ENCODE measurements at regions not wholly inside any gene's neighbourhood (a gene's known extent, or its start where the extent isn't known, plus 50 kb on each side); places are given as distances from the start of the nearest gene placed in this dataset.

- no peak for DNase-seq
- 88 to 91% methylated on average over 4 of the region's 4 CpGs for WGBS, 2 donors
- intact Hi-C loops (cut with DNase I): no loop called here
- Histone ChIP-seq H3K36me3 (no peaks in the 10 kb centered on the region), H3K27me3 (no peaks in the 10 kb centered on the region), H3K27ac (no peak overlapping the region), H3K4me3 (no peak overlapping the region), H3K4me1 (no peaks in the 10 kb centered on the region), H3K9me3 (no peaks in the 10 kb centered on the region)
- TF ChIP-seq CTCF (IDR thresholded peaks at IDR 0.05): no peak
- no peak for ATAC-seq
Measured at GRCh38 chr2:204477358-204477950, 67.8 kb upstream of the PARD3B start.

GRCh38 chr2:204479557-204479956, 65.7 kb upstream of the PARD3B start:
- H3K9me3 ChIP-seq: no peaks in the 10 kb centered on the region
- intact Hi-C loops (cut with DNase I): no loop called here
- H3K27me3 ChIP-seq: no peaks in the 10 kb centered on the region
- no peak overlapping the region for H3K4me3 ChIP-seq
- H3K4me1 ChIP-seq: no peaks in the 10 kb centered on the region
- 73 to 81% methylated on average over 4 of the region's 4 CpGs for WGBS, 2 donors
- H3K36me3 ChIP-seq: no peaks in the 10 kb centered on the region
- TF ChIP-seq CTCF (IDR thresholded peaks at IDR 0.05): no peak
- no peak for ATAC-seq
- H3K27ac ChIP-seq: no peak overlapping the region
- no peak for DNase-seq

- H3K27ac ChIP-seq: no peak overlapping the region
- DNase-seq (no peak), ATAC-seq (no peak)
- H3K4me3 ChIP-seq: no peak overlapping the region
- H3K27me3 ChIP-seq: no peaks in the 10 kb centered on the region
- intact Hi-C loops (cut with DNase I): no loop called here
- no peaks in the 10 kb centered on the region for H3K4me1 ChIP-seq
- no peak for TF ChIP-seq CTCF (IDR thresholded peaks at IDR 0.05)
- no peaks in the 10 kb centered on the region for H3K9me3 ChIP-seq
- H3K36me3 ChIP-seq: no peaks in the 10 kb centered on the region
Measured at GRCh38 chr2:204480676-204481075, 64.6 kb upstream of the PARD3B start.

- no peak for DNase-seq
- intact Hi-C loops (cut with DNase I): no loop called here
Measured at GRCh38 chr2:204483608-204484081, 61.6 kb upstream of the PARD3B start.

More at GRCh38 chr2:204483608-204484081, 61.6 kb upstream of the PARD3B start:
- TF ChIP-seq CTCF (IDR thresholded peaks at IDR 0.05): no peak
- no peaks in the 10 kb centered on the region for H3K27me3 ChIP-seq
- no peaks in the 10 kb centered on the region for H3K9me3 ChIP-seq
- no peak overlapping the region for H3K27ac ChIP-seq
- no peak for ATAC-seq
- H3K4me3 ChIP-seq: no peak overlapping the region
- 58 to 64% methylated on average over 4 of the region's 4 CpGs for WGBS, 2 donors
- H3K4me1 ChIP-seq: no peaks in the 10 kb centered on the region
- no peaks in the 10 kb centered on the region for H3K36me3 ChIP-seq

All from heart right ventricle (tissue), 16 donors.